Stimulated activated naive CD4-positive, alpha-beta T cell treated with Interleukin-2 at 50 U/mL for 16 hours (primary cell): ENCODE measurements at regions not wholly inside any gene's neighbourhood (a gene's known extent, or its start where the extent isn't known, plus 50 kb on each side); places are given as distances from the start of the nearest gene placed in this dataset.
"Not testable (repeated sequence)": the region's sequence is repeated elsewhere in the genome, so short reads cannot be mapped to it uniquely, and the experiment has no call there.

Experiments used
- DNase-seq: peaks from one replicate; lab custom pipeline; 2025; lab: John Stamatoyannopoulos, UW

DNA sequence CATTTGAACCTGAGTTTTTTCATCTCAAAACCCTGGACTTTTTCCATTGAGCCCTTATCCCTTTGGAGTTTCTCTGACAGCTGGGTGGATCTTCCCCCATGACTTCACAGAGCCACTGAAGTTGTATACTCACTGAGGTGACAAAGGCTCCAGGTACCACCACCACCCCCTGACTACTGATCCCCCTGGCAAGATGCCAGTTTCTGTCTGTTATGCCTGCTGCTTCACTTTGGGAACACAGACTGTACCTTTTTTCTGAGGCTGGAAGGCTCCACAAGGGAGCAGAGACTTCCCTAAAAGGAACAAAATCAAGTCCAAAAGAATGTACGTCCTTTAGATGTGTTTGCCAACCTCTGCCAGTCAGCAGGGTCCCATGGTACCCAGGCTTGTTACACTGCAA is 160.3 kb upstream of the JADE1 start:
- no peak for DNase-seq

GRCh38 chr4:128648021-128648420 is 161.5 kb upstream of the JADE1 start:
- no peak for DNase-seq

DNA sequence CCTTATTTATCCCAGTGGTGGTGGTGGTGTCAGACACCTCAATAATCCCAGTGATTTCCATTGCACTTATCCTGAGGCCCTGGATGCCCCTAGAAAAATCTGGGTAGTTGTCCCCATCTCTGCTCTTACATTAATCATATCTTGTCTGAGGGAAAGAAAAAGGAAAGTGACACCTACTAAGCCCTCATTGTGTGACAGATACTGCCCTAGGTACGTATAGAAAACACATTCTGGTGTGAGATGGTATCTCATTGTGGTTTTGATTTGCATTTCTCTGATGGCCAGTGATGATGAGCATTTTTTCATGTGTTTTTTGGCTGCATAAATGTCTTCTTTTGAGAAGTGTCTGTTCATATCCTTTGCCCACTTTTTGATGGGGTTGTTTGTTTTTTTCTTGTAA is 162.6 kb upstream of the JADE1 start:
- not testable (repeated sequence) for DNase-seq

DNA sequence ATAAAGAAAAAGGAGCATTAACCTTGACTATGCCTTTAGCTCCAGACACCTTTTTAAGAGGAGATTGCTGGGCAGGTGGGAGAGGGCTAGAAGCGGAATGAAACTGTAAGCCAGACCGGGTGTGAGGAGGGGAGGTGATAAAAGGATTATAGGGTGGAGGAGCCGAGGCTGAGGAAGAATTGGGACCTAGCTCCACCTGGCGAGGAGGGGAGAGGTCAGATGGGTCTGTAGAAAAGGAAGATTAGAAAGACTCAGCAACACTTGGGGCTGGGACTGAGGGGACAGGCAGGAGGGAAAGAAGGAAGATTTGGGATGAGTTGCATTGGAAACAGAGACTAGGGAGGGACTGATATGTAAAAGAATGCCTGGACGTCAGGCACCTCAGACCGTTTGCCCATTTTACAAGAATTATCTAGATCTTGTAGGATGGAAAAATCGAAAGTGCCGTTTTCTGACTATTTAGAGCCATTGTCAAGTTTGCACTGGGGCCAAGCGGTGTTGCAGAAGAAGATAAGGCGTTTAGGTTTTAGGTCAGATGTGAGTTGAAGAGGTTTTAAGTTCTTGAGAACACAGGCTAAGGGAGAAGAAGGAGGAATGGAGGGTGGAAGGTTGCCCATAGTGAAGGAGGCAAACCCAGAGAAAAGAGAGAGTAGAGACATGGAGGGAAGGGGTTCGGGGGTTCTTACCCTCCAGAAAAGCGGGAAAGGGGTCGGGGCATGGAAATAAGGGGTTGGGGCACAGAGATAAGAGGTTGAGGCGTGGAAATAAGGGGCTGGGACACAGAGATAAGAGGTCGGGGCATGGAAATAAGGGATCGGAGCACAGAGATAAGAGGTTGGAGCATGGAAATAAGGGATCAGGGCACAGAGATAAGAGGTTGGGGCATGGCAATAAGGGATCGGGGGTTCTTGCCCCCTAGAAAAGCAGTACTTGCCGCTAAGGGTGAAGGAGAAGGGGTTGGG is 164.5 kb upstream of the JADE1 start:
- DNase-seq: not testable (repeated sequence)

GRCh38 chr4:128644107-128644506 is 165.4 kb upstream of the JADE1 start:
- not testable (repeated sequence) for DNase-seq

DNA sequence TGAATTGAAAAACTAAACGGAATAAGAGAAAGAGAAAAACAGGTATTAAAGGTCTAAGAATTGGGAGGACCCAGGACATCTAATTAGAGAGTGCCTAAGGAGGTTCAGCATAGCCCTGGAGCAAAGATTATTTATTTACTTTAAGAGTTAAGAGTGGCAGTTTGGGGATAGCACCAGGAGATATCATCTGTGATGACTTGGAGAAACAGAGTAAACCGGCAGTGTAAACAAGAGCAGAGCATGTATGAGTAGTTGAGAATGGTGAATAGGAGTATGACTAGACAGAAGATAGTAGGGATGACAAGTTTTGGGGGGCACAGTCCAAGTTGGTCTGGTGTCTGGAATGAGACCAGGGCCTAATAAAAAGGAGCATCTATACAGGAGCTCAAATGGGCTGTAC is 167.9 kb upstream of the JADE1 start:
- DNase-seq: not testable (repeated sequence)

- DNase-seq: no peak
These were observed 169.8 kb upstream of the JADE1 start for GRCh38 chr4:128639541-128640270.

DNA sequence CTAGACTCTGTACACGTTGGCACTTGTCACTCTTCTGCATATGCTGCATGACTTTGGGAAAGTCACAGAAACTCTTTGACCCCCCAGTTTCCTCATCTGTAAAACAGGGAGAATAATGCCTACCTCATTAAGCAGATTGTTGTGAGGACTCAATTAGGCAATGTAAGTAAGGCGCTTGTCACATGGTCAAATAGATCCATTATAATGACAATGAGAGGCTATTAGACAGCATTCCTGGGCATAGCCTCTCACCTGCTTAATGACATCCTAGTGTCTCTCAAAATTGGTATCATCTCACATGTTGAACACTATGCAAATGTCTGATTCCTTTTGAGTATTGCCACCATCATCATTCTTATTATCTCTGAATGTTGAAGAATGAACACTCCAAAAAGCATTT is 172.6 kb upstream of the JADE1 start:
- no peak for DNase-seq

GRCh38 chr4:128635955-128636560 is 173.4 kb upstream of the JADE1 start:
- DNase-seq: no peak

GRCh38 chr4:128635141-128635954 is 174.2 kb upstream of the JADE1 start:
- DNase-seq: no peak

GRCh38 chr4:128633067-128633466 is 176.4 kb upstream of the JADE1 start:
- no peak for DNase-seq

- DNase-seq: no peak
These were observed 178.6 kb upstream of the JADE1 start for GRCh38 chr4:128630871-128631270.

DNA sequence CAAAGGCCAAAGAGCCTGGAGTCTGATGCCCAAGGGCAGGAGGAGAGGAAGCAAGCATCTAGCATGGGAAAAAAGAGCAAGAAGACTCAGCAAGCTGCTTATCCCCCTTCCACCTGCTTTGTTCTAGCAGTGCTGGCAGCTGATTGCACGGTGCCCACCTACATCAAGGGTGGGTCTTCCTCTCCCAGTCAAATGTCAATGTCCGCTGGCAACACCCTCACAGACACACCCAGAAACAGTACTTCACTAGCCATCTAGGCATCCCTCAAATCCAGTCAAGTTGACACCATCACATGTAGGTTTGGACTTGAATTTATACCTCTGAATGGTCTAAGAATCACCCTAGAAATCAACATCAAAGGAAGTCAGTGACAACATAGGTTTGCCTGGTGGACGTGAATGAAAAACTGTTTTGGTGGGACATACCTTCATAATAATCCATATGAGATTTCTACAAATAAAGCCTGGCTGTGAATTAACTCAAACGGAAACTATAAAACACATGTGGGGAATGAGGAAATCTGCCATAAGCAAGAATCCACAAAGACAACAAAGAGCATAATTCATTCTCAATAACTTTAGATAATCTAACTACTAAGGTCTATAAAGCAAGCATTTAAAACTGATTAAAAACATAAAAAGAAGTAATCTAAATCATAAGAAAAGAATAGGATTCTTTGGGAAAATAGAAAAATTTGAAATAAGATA is 185.8 kb upstream of the JADE1 start:
- no peak for DNase-seq

GRCh38 chr4:128620279-128620965 is 189.1 kb upstream of the JADE1 start:
- DNase-seq: not testable (repeated sequence)

DNA sequence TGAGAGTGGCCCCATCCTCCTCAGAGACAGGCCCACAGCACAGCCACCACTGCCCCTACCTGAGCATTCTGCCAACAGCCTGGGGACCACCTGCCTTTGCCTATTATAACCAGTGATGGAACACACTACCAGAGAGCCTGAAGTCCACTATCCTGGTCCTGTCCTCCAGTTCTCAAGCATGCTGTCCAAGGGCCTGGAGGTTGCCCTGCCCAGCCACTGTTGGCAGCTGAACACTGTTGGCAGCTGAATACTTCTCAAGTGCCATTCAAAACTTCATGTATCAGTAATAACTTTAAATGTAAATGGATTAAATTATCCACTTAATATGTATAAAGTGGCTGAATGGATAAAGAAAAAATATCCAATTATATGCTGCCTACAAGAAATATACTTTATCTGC is 194.3 kb upstream of the JADE1 start:
- no peak for DNase-seq

DNA sequence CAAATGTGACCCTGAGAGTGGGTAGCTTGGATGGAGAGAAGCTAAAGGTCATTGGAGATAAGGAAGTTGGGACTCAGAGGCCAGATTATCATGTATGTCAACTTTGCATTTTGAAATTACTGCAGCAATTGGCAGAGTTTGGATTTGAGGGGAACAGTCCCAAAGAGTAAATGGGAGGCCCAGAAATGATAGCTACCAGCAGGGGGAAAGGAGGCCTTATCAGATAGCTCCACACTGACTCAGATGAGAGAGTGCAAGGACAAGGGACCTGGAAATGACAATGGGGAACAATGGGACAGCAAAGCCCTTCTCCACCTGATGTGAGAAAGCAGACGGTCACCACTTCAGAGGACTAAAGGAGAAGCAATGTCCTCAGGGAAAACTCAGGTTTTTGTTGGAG is 201.5 kb upstream of the JADE1 start:
- no peak for DNase-seq

DNA sequence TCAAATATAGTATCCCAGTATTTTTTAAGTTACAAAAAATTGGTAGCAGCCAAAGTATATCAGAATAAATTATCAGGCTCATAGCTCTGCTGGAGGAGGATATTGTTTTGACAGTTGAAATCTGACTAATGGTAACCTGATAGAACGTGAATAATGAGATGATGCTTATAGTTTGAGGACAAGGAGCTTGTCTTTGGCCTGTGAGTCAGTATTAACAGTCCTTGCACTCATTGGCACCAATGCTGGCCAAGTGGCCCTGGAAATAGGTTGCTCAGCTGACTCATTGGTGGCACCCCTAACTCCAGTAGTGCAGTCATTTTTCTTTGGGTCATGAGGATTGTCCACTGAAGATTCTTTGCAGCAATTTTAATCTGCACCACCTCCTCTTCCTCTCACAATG is 203.3 kb upstream of the JADE1 start:
- DNase-seq: no peak

- no peak for DNase-seq
These were observed 204.7 kb upstream of the JADE1 start for GRCh38 chr4:128604840-128605239.

DNA sequence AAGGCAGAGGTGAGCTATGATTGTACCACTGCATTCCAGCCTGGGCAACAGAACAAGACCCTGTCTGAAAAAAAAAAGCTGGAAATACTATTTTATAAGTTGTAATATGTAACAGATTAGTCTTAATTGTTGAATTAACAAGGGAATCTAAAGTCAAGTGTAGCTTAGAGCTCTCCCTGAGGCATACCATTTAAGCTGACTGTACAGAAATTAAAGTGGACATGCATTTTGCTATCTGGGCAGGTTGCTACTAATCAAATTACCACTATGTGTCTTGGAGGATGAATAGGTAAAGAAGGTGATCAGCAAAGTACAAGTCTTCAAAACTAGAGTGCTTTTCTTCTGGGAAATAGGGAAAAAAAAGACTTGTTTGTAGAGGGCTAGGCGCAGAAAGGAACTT is 205.3 kb upstream of the JADE1 start:
- DNase-seq: no peak

DNA sequence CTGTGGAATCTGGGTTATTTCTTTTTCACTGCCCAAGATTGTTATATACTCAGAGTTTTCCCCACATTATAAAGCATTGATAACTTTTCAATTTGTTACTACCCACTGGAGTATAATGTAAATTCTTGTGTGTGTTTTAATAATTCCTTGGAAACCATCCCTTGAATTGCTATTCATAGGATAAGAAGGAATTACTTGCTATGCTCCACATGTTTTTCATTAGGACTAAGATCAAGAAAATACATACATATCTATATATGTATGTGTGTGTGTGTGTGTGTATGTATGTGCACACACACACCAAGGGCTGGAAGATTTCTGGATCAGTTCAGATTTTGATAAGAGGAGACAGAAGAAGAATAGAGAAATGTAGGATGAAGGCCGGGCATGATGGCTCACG is 206.4 kb upstream of the JADE1 start:
- DNase-seq: no peak
